KG1 (cell line): ENCODE measurements at regions not wholly inside any gene's neighbourhood (a gene's known extent, or its start where the extent isn't known, plus 50 kb on each side); places are given as distances from the start of the nearest gene placed in this dataset.
"Not testable (repeated sequence)": the region's sequence is repeated elsewhere in the genome, so short reads cannot be mapped to it uniquely, and the experiment has no call there.

Experiments
- DNase-seq: peaks from one replicate; lab custom pipeline; 2025; lab: John Stamatoyannopoulos, UW

DNA sequence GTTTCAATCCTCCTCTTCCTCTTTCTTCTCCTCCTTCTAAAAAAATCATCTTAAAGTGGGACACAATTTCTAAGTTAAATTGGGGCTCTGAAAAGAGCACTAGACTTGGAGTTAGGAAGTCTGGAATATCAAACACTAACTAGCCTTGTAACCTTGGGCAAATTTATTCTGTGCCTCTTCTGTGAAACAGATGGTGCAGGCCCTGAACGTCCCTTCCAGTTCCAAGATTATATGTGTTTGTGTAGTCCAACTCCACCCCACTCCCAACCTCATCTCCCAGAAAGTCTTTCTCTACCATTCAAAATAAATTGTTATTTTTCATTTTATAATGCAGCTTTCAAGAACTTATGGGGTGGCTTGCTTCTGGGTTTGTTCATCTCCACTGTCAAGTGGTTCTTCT lies 630.0 kb downstream of the LMO4 start:
- DNase-seq = no peak

DNA sequence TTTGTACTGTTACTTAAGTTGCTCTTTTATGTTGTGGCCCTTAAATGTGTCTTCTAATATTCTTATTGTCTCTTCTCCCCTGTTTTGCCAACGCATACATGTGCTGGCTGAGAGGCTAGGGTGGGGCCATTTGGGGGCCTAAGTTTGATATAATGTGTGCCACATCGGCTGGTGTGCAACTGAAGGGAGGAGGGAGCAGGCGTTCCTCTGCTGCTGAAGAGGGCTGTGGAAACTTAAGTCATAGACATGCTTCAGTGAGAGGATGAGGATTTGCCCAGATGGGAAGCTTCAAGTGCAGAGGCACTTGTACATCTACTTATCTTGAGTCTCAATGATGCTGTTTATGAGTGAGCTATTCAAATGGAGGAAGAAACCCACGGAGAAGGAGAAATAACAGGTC lies 630.6 kb downstream of the LMO4 start:
- DNase-seq = no peak

DNA sequence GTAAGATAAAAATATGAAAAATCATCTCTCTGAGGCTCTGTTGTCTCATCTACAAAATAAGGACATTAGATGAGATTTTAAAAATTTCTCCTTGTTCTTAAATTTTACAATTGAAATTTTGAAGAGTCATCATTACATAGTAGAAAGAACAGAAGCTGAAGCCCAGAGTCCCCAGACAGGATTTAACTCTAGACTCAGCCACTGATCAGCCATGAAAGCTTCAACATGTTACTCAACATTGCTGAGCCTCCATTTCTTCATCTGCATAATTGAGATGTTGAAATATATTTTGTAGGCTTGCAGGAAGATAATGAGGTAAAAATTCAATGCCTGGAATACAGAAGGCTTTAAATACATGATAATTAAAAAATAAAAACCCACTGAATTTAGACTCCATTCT lies 633.3 kb downstream of the LMO4 start:
- no peak for DNase-seq

DNA sequence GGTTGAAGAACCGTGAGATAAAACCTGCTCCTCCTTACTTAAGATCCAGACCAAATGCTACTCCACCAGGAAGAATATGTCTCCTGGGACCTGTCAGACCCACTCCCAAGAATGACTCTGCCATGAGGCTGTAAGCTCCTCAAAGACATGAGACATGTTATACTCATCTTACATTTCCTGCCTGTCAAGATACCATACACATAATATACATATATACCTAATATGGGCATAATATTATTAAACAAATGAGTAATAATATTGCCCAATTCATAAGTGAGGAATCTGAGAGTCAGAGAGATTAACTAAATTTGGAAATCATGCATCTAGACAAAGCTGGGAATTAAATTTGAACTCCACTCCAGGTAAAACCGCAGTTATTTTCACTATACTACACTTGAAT lies 634.9 kb downstream of the LMO4 start:
- no peak for DNase-seq

DNA sequence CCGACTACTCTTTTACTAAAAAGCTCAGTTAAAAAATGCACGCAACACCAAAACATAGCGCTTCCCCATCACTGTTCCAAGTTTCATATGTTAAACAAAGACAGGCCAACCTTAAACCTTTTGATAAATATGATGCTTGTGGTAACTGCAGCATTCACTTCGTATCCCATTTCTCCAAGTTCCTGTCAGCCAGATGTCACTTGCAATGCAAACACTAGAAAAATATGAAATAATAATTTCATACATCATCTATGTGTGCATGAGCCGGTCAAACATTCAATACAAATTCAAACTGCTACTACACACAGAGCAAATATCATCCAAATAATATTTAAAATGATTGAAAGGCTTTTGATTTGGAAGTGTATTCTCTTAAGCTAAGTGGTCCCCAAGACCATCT lies 636.5 kb downstream of the LMO4 start:
- no peak for DNase-seq

DNA sequence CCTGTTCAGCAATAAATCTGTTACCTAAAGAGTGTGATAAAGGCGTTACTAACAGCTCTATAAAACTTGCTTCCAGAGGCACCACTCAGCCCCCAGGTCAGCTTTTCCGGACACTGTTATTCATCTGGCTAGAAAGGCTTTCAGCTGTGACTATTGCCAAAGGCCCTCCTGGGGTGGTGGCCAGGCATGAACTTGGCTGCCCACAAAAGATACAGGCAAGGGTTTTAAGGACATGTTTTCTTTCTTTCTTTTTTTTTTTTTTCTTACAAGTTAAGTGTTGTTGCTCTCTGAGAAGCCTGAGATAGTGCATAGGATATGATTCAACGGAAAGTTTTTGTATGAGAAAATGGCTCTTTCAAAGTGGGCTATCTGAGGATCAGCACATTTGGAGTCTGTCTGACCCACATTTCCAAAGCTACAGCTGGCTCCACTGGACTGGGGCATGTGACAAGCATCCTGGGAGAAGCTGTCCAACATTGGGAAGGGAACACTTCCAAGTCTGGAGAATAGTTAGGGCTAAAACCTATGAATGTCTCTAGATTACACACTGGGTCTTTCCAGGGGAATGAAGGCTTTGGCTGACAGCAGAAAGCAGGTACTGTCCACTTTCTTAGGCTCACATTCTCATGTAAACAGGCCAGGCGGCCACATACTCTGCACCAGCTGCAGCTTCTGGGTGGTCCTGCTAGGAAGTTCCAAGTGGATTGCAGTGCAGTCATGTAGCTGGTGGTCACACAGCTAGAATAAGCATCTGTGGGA lies 639.7 kb downstream of the LMO4 start:
- DNase-seq = no peak

DNA sequence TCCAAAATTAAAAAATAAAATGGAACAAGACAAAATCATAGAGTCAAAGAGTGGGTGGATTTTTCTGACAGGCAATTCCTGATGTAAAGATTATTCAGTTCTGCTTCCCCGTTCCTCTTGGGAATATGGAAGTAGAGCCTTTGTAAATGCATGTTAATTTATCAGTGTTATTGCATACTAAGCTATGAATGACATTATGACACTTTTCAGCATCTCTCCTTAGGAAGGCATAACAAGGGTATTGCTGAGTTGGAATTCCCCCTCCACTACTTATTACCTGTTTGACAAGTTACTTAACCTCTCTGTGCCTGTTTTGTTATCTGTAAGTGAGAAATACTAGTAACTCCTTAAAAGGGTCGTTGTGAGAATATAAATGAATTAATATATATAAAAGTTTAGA lies 640.4 kb downstream of the LMO4 start:
- no peak for DNase-seq

DNA sequence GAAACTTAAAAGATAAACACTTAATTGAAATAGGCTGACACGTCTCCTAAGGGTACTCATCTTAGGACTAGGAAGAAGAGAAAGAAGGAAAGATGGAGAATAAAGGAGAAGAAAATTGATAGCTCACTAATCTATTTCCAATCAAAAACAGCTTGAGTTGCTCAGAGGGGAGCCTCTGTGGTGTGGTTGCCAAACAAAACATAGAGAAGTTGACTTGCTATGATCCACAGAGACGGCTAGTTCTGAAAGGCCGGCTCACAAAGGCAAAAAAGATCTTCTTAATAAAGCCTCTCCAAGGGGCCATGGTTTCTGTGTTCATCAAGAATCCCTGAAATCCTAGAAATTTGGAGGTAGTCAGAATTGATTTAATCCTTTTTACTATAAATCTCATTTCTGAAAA lies 644.1 kb downstream of the LMO4 start:
- no peak for DNase-seq

DNA sequence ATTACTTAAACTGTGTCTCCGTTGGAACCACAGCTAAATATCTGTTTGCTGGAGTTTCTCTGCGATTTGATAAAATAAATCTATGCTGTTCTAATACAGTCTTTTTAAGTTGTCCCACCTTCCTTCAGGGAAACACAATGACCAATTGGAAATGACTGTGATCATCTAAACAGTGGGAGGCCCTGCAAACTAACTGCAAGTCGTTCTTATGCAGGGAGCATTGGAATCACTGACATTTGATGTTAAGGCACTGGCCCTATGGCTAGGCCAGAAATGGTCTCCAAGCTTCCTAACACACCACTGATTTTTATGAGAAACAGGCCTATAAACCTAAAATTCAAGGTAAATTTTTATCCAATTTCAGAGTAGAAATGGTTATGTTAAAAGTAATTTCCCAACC lies 645.2 kb downstream of the LMO4 start:
- no peak for DNase-seq

DNA sequence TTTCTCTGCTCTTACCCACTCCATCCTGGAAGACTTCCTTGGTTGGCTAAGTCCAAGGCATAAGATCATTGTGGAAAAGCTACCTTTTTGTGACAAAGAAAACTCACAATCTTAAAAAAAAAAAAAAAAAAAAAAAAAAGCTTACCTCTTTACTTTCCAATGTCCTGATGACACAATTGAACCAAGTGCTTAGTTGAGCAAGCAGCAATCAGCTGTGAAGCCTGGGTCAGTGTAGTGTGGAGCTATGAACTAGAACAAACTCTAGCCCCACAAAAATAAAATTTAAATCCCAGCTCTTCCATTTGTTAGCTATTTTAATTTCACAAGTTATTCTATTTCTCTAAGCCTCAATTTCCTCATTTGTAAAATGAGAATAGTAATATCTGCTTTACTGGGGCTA lies 647.6 kb downstream of the LMO4 start:
- no peak for DNase-seq

DNA sequence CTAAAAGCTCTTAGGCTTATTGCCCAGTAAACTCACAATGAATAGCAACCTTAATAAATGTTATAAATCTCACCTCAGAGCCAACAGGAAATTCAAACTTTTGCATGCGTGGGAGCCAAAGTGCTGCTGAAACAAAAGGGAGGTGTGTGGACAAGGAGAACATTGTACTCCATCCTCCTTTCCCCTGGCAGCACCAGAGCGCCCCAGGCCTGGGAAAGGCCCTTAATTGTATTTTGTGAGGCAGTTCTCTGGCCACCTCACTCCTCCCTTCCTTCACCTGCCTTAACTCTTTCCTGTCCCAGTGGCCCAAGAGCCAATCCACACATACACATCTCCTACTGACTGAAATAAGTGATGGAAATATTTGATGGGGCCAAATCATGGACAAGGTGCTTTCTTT lies 648.5 kb downstream of the LMO4 start:
- DNase-seq = no peak

DNA sequence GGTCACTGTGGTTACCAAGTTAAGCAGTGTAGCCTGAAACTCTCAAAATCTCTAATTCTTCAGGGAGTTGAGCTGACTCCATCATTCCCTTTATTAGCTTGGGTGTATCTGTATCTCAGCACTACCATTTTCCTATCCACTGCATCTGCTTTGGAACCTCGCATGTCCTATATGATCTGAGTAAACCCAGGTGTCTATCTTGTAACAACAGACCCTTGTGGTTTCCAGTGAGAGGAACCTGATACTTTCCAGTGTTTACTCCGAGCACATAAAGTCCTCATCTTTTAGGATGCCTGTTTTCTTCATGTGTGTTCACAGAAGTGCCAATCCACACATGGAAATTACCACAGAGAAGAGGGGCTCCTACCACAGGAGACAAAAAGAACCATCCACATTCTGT lies 650.4 kb downstream of the LMO4 start:
- DNase-seq = no peak

DNA sequence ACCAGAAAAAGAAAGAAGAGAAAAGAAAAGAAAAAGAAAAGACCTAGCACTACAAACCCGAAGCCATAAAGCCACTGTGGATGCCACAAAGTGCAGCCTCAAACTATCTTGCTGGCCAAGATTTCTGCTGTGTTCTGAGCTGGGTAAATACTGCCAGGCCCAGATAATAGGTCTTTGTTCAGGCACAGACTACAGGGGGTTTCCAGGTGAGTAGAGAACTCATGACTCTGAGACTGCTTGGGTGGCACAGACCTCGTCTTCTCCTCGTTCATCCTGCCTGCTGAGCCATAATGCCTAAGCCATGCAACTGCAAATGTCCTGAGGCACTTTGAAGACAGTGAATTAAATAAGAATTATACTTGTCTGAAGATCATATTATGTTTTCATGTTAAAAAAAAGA lies 651.8 kb downstream of the LMO4 start:
- no peak for DNase-seq

DNA sequence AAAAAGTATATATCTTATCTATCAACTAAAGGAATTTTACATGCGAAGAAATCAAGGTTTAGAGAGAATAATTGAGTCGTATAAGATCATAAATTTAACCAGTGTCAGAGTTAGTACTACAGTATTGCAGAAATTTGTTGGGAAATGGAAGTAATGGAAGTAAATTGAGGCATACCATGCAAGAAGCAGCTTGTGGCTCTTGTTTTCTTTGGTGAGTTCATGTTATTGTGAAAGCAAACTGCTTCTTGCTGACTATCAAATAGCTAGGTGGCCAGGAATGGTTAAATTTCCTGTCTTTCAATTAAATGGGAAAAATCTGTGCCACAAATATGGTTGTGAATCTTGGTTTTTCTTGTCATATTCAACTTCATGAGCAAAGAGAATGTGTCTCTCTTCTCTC lies 652.7 kb downstream of the LMO4 start:
- no peak for DNase-seq

DNA sequence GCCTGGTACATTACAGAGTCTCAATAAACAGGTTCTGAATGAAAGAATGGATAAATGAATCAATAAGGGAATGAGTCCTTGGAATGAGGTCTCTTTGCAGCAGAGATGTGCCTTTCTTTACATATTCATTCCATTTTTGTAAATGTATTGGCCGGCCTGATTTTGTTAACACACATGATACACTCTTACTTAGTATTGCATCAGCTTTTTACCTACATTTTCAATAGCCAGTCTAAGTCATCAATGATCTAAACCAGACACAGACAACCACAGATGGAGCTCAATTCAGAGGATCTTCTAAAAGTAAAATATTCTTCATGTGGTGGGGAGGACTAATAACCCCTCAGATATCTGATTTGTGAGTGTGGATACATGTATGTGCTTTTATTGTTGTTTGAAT lies 653.1 kb downstream of the LMO4 start:
- no peak for DNase-seq

DNA sequence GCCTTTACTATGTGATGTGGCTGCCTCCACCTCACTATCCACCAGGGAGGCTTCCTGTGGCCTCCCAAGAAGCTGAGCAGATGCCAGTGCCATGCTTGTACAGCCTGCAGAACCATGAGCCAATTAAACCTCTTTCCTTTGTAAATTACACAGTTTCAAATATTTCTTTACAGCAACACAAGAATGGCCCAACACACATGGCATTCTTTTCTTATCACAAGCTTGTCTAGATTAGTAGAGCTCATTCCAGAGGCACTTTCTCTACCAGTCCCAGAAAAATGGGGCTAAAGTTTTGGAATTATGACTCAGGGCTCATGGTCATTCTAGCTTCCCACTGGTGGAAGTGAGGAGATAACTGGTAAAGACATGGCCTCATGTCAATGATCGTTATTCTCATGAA lies 655.2 kb downstream of the LMO4 start:
- DNase-seq = no peak

DNA sequence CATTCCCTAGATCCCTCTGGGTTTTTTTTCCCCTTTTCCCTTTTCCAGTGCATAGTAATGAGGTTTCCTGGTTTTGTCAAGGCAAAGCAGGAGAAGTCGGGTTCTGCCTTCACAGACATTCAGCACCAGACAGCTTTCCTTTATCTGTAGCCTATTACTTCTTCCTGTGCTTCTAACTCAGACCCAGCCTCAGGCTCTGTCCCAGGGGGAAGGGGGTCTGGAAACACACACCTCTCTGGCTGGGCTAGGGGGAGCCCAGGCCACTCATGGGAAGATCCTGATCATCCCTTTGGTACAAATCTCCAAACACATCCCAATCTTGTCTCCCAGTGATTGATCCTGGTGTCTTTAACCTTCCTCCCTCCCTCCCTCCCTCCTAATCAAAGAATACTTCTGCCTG lies 656.4 kb downstream of the LMO4 start:
- DNase-seq = no peak

DNA sequence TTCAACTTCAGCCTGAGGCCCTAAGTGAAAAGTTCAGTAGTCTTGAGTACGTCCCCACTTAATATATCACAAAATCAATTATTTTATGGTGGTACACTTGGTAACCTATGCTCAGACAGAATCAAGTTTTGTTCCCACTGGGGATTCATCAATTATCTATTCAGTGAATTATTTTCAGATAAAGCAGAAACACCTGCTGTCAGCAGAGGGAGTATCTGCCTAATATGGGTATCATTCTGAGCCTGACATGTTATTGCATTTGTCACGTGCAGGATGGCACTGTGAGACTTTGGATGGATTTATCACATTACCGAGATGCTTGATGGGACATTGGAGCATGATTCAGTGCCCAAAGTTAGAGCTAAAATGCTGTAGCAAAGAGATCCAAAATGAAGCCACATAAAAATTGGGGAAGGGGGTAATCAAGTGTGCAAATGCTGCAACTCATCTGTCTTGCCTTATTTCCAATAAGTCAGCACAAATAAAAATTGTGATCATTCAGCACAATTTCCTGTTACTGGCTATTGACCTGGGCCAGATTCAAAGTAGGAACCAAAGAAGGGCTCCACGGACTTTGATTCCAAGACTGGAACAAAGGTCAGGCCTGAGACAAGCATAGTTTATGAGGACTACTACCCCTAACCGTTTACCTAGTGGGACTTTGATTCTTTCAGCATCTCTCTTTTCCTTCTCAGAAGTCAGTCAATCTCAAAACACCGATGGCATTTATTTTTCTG lies 657.6 kb downstream of the LMO4 start:
- DNase-seq = no peak

DNA sequence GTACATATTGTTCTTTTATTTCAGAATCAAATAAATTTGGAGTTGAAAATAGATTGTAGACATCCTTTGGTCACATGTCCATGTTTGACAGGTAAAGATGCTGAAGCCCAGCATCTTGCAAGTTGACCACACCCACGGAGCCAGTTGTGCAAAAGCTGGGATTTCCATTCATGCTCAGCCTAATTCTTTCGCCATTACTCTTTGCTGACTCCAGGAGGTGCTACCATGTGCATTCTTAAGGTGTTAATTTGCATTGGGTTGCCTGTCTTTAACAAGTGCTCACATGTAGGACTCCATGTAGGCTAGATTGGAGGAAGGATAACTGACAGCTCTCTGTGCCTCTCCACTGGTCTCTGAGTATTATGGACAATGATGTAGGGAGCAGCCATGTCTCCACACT lies 660.7 kb downstream of the LMO4 start:
- DNase-seq = no peak

DNA sequence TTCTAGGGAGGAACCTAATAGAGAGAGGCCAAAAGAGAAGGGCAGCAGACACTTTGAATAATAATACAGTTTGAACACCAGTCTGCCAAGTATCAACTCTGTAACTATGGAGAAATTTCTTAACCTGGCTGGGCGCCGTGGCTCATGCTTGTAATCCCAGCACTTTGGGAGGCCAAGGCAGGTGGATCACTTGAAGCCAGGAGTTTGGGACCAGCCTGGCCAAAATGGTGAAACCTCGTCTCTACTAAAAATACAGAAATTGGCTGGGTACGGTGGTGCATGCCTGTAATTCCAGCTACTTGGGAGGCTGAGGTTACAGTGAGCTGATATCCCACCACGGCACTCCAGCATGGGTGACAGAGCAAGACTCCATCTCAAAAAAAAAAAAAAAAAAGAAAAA lies 663.9 kb downstream of the LMO4 start:
- not testable (repeated sequence) for DNase-seq

DNA sequence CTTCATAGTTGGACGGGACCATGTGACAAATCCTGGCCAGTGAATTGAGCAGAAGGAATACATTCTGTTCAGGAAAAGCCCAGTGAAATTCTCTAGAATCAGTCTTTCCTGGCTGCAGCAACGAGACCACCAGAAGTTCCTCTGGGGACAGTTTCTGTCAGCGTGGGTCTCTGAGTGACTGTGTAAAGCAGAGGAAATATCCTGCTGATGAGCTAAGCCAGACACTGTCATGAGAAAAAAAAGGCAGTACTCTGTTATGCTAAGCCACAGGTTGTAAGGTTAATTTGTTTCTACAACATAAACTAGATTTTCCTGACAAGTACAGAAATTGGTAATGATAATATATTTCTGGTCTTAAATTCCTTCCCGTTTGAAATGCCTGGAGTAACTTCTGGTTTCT lies 664.4 kb downstream of the LMO4 start:
- DNase-seq = no peak

DNA sequence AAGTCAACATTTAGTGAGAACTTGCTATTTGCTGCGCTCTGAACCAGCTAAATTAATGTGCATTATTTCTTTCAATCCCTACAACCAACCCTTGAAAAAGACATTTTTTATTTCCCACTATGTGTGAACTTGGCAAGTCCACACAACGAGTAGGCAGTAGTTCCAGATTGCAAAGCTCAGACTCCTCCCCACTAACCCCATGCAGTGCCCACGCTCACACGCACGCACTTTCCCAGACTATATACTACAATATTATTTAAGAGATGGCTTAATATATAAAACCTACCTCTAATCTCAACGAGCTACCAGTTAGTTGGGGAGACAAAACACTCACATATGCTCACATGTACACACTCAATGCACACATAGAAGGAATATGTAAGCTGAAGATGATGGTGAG lies 671.2 kb downstream of the LMO4 start:
- DNase-seq = no peak

DNA sequence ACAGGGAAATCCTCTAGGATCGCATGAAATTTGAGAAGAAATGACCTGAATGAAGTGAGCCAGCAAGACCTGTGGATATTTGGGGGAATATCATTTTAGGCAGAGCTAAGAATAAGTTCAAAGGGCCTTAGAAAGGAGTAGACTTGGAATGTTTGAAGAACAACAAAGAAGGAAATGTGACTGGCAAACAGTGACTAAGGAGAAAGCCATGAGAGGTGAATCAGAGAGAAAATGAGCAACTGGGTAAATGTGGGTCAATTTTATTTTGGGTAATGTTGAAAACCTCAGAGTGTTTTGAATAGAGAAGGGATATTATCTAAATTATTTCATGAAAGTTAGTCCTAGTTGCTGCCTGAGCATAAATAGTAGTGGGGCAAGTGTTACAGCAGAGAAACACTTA lies 672.8 kb downstream of the LMO4 start:
- DNase-seq = no peak

DNA sequence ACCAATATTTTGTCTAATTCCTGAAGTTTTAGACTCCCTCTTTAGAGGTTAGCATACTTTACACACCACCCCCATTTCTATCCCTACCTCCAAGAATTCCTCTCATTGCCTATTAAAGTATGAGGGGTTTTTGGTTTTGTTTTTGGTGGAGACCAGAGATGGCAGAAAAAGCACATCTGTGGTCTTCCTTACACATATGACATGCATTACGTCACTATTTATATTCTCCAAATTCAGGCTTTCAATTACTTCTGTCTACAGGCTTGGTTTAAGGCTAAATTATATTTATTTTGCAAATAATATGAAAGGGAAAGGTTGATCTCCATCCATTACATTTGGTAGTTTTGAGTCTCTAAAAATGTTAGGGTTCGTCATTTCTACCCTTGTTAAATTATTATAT lies 674.6 kb downstream of the LMO4 start:
- no peak for DNase-seq
